ENCODE measurements at regions not wholly inside any gene's neighbourhood (a gene's known extent, or its start where the extent isn't known, plus 50 kb on each side); places are given as distances from the start of the nearest gene placed in this dataset.

GRCh38 chr16:87080571-87081167 is 236.5 kb downstream of the C16orf95 start:
- no peak for DNase-seq

DNA sequence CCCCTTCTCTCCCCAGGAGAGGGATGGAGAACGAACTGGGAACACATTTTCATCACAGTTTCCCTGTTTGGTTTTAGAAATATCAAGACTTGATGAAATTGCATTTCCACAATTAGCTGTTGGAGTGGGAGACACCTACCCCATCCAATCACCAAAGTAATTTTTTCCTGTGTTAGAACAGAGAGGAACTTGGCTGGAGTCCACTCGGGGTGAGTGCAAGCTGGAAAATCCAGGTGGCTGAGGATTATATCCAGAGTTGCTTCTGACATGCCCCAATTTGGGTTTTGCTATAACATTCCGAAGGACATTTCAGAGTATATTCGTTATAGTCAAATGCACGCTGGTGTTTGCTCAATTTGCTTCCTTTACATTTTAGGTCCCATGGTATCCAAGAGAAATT is 231.8 kb downstream of the C16orf95 start:
- DNase-seq: no peak

GRCh38 chr16:87086156-87086555 is 231.0 kb downstream of the C16orf95 start:
- DNase-seq: no peak

GRCh38 chr16:87086575-87086974 is 230.6 kb downstream of the C16orf95 start:
- DNase-seq: no peak

DNA sequence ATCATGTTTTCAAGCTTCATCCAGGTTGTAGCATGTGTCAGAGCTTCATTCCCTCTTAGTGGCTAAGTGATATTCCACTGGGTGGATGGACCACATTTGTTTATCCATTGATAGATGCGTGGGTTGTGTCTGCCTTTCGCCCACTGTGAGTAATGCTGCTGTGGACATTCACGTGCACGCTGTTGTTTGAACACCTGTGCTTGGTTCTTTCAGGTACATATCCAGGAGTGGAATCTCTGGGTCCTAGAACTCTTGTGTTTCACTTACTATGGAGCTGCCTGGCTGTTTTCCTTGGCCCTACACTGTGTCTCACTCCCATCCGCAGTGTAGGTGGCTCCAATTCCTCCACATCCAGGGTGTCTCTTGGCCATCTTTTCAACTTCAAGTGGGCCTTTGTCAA is 224.2 kb downstream of the C16orf95 start:
- DNase-seq: no peak

GRCh38 chr16:87093804-87094555 is 223.2 kb downstream of the C16orf95 start:
- DNase-seq: no peak

DNA sequence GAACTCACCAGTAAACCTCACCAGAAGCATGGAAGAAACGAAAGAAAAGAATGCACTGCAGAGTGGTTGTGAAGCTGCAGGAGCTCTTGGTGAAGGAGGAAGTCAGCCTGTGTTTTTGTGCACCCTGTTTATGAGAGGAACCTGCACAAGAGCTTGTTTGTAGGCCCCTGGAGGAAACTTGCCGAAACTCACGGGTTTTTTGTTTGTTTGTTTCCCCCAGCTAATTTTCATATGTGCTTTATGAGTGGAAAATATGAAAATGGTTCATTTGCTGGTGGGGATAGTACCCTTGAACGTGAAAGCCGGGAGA is 222.7 kb downstream of the C16orf95 start:
- no peak for DNase-seq

- DNase-seq: no peak
Observed at GRCh38 chr16:87095271-87095670, 221.9 kb downstream of the C16orf95 start.

DNA sequence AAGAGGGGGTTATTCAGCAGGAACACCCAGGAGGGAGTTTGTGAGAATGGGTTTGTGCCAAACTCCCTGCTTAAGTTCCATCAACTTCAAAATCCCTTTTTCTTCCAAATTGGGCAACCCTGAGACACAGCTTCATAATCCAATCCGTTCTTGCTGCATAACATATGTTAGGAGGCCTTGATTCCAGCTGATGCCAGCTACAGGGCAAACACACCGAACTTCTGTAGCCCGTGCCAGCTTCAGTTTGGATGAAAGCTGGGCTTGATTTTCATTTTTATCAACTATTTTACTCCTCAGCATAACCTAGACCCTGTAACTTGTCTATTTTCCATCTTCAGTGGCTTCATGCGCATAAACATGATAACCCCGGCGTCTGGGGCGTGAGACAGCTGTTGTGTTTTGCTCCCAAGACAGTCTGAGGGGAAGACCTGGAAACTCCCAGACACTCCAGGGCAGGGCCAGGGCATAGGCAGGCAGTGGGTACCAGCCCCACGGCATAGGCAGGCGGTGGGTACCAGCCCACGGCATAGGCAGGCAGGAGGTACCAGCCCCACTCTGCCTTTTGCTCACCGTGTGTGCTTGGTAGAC is 220.4 kb downstream of the C16orf95 start:
- DNase-seq: no peak

GRCh38 chr16:87098361-87098760 is 218.8 kb downstream of the C16orf95 start:
- no peak for DNase-seq

DNA sequence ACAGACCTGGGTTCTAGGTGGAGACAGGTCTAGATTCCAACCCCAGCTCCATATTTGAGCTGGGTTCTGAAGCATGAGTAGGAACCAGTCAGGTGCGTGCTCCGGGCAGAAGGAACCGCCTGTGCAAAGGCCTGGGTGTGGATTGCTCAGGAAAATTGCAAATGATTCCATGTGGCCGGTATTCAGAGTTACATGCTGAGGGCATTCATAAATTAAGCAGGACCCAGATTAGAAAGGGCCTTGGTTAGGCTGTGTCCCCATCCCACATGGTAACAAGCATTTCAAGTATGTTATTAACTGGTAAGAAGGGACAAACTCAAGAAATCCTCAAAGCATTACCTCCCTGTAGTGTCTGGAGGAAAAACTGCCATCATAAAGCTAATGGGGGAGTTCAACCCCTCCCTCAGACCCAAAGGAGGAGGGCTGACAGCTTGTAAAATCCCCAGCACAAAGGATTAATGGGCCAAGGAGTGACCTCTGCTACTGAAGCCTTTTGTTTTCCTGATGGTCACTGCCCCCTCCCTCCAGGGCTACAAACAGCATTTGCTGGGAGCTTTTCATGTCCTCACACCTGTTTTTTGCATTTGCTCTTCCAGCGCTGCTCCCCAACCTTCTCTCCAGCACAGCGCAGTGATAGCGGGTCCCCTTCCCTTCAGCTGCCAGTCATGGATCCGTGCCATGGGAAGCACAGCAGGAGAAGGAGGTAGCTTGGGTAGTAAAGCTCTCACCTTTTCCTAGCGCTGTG is 218.0 kb downstream of the C16orf95 start:
- DNase-seq: no peak

GRCh38 chr16:87100306-87101058 is 216.7 kb downstream of the C16orf95 start:
- DNase-seq: no peak

GRCh38 chr16:87101903-87102302 is 215.3 kb downstream of the C16orf95 start:
- no peak for DNase-seq

DNA sequence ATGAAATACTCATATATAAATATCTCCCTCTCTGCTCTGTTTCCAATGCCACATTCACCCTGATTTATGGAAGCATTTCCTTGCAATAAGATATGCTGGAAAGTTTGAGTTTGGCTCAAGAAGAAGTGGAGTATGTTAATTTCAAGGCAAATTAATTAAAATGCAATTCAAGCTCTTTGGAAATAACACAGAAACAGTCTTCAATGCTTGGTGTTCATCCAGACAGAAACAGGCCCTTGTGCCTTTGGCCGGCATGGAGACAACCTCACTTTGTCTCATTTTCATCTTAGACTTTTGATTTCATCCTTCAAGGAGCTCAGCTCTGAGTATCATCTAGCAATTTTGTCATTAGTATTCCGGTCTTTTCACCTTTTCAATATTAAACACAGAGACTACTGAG is 210.0 kb downstream of the C16orf95 start:
- DNase-seq: no peak

GRCh38 chr16:87108278-87108677 is 208.9 kb downstream of the C16orf95 start:
- no peak for DNase-seq

DNA sequence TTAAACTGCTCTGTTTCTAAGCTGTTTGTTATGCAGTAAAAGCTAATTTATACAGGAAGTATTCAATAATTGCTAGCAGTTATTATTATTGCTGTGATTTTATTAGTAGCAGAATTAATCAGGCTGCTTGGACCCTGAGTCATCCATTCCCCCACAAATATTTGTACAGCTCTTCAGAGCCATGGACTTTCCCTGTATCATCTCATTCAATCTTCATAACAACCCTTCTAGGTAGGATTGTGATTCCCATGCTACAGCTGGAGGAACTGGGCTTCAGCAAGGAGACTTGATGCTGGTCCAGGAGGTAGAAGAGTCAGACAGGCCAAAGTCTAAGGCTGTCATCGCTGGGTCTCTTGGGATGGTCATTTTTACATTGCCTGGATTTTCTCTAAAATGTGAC is 208.3 kb downstream of the C16orf95 start:
- no peak for DNase-seq

- DNase-seq: no peak
Observed at GRCh38 chr16:87114832-87115231, 202.4 kb downstream of the C16orf95 start.

DNA sequence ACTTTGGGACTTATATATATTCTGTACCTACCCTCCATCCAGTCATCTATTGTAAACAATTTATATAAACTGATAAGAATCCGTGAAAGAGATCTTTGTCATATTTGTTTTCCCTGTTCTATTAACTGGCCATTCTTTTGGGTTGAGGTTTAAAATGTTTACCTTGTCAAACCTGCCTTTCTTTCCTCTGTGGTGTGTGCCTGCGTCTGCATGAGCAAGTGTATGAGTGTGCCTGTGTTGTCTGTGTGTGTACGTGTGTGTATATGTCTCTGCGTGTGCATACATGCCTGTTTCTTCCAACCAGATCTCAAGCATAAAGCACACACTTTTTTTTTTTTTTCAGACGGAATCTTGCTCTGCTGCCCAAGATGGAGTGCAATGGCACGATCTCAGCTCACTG is 201.5 kb downstream of the C16orf95 start:
- DNase-seq: no peak

DNA sequence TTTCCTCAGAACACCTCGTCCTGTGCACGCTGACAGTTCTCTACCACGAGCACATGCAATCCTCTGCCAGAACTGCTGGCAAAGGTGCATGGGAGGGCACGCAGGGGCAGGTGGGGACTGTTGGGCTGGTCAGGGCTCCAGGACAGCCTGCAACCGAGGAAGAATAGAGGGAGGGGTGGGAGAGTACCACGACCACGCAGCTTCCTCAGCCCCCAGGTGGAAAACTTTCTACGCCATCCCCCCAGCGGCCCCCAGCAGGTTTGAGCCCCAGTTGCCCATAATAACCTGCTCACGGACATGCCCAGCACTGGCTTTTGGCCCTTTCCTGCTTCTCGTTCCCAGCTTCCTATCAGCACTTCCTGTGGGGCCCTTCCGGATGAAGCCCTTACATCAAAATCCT is 199.3 kb downstream of the C16orf95 start:
- no peak for DNase-seq

GRCh38 chr16:87119168-87119567 is 198.0 kb downstream of the C16orf95 start:
- no peak for DNase-seq

- no peak for DNase-seq
Observed at GRCh38 chr16:87119748-87120147, 197.4 kb downstream of the C16orf95 start.

DNA sequence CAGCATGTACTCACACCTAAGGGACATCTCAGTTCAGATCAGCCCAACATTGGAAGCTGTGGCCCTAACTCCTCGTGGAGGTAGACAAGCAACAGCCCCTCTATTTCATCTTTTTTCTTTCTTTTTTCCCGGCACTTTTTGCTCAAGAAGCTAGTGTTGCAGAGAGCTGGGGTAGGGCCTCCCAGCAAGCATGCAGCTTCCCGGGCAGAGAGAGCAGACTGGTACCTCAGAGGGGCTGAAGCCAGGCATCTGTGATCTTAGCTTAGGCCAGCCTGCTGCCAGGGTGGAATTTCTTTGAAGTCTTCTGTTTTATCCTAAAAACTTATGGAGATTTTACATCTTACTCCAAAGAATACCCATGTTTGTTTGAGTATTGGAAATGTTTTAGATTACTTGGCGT is 195.4 kb downstream of the C16orf95 start:
- DNase-seq: no peak

- no peak for DNase-seq
Observed at GRCh38 chr16:87123356-87124001, 193.7 kb downstream of the C16orf95 start.

All from NCI-H510A treated with DMSO at 0.1 percent for 48 hours (cell line).